ENCODE measurements at regions not wholly inside any gene's neighbourhood (a gene's known extent, or its start where the extent isn't known, plus 50 kb on each side); places are given as distances from the start of the nearest gene placed in this dataset.
"Not testable (repeated sequence)": the region's sequence is repeated elsewhere in the genome, so short reads cannot be mapped to it uniquely, and the experiment has no call there.

- DNase-seq (ENCODE audit: low read depth, low spot score): no peak
Measured at GRCh38 chr13:71303144-71303543, 563.9 kb downstream of the DACH1 start.

DNA sequence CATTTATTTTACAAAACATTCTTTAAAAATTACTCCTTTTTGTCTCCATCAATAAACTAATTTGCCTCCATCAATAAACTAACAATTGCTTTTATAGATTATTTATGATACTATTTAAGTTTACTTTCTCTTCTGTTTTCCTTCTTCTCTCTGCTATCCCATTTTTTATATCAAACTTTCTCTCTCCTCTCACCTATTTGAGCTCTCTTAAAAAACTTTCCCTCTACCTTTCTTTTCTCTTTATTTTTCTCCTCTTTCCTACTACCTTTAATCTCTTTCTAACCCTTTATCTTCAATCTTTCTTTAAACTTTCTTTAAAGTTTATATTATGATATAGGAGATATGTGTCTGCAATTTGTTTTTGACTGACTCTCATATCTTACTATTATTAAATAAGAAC lies 566.4 kb downstream of the DACH1 start:
- no peak for DNase-seq (ENCODE audit: low read depth, low spot score)

DNA sequence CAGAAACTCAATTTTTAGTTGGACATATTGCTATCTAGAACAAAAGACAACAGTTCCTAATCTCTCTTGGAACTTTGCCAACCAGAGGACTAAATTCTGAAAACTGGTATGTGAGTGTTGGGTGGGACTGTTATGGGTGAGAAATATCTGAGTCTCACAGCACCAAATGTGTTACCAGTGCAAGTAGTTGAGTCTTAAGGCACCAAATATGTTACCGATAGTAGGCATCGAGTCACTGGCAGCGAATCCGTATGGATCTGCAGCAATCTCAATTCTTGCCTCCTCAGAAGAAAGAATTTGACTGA lies 575.2 kb downstream of the DACH1 start:
- no peak for DNase-seq (ENCODE audit: low read depth, low spot score)

GRCh38 chr13:71290963-71291841 lies 575.8 kb downstream of the DACH1 start:
- peak; percentile 4 for DNase-seq (ENCODE audit: low read depth, low spot score)

GRCh38 chr13:71289980-71290379 lies 577.0 kb downstream of the DACH1 start:
- DNase-seq (ENCODE audit: low read depth, low spot score): not testable (repeated sequence)

GRCh38 chr13:71285700-71286099 lies 581.3 kb downstream of the DACH1 start:
- no peak for DNase-seq (ENCODE audit: low read depth, low spot score)

DNA sequence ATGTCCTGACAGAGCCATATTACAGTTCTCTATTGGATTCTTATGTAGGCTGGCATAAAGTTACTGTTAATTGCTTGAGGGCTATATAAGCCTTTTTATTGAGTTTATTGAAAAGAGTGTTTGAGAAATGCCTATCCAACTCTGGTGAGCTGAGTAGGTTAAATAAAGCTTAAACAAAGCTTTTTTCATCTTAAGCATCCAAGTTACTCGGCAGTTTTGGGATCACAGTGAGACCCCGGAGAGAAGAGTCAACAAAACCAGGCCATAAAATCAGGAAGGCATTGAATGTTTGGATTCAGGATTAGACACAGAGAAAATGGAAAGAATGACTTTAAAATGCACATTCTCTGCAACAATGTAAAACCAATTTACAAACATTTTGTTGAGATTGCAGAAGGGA lies 588.5 kb downstream of the DACH1 start:
- no peak for DNase-seq (ENCODE audit: low read depth, low spot score)

DNA sequence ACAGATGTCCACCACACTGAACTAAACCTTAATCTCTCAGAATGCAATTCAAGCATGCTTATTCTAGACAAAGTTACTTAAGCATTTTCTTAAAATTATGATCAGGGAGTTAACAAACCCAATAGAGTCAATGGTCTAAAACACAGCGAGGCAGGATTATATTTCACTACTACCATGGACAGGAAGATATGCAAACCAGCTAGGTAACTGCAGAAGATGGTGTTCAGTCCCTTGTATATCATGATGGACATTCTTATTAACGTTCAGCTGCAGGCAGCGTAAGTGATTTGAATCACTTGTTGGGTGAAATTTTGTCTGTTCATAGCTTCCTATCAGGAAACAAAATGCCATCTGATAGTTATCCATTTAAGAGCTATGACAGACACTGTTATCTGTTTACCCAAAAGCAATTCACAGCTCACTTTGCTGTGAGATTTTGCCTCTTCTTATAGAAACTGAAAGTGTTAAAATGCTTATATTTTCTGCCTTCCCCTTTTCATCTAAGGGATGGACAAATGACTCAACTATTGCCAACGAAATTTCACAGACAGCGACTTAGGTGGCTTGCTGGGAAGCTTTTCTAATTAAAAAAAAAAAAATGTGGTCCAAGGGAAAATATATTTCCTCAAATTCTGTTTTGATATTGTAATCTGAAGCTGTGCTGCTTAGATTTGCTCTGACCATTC lies 591.9 kb downstream of the DACH1 start:
- DNase-seq (ENCODE audit: low read depth, low spot score): no peak

DNA sequence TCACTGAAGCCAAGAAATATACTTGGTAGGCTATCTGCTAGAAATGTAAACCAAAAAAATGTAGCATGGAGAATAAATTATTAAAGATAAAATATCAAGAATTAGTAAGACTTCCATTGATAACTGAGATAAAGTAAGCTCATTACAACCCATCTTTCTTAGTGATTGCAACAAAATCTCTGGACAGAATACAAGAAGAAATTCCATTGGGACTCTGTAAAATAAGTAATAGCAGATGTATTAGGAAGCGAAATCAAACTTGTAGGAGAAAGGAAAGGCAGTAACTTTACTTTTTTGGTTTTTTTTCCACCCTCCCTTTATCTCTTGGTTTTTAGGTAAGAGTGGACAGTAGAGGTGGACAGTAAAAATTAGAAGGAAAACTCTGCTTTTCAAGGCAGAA lies 605.7 kb downstream of the DACH1 start:
- DNase-seq (ENCODE audit: low read depth, low spot score): no peak

- DNase-seq (ENCODE audit: low read depth, low spot score): no peak
Measured at GRCh38 chr13:71260246-71260645, 606.8 kb downstream of the DACH1 start.

GRCh38 chr13:71255633-71256032 lies 611.4 kb downstream of the DACH1 start:
- no peak for DNase-seq (ENCODE audit: low read depth, low spot score)

GRCh38 chr13:71254384-71254783 lies 612.6 kb downstream of the DACH1 start:
- no peak for DNase-seq (ENCODE audit: low read depth, low spot score)

DNA sequence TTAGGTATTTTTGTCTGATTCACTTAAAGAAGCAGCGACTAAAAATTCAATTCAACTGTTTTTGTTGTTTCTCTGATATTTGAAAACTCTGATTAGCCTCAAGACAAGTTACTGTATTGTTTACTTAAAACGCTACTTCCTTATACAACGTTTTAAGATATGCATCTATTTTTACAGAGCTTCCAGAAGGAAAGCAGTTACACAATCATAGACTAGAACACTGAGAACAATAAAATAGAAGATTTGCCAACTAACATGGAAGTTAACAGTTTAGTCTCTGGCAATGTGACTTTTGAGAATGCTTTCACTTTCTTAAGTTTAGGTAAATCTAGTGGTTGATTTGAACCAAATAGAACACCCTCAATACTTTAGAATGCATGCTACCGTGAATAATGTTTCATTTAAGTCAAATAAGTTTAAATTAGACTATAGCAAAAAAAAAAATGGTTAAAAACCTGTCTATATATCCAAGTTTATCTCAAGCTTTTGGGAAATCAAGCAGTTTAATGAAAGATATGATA lies 614.8 kb downstream of the DACH1 start:
- DNase-seq (ENCODE audit: low read depth, low spot score): no peak

- DNase-seq (ENCODE audit: low read depth, low spot score): no peak
Measured at GRCh38 chr13:71251292-71251951, 615.6 kb downstream of the DACH1 start.

GRCh38 chr13:71249011-71249410 lies 618.0 kb downstream of the DACH1 start:
- DNase-seq (ENCODE audit: low read depth, low spot score): no peak

- DNase-seq (ENCODE audit: low read depth, low spot score): no peak
Measured at GRCh38 chr13:71244161-71244560, 622.8 kb downstream of the DACH1 start.

GRCh38 chr13:71242201-71242600 lies 624.8 kb downstream of the DACH1 start:
- DNase-seq (ENCODE audit: low read depth, low spot score): no peak

DNA sequence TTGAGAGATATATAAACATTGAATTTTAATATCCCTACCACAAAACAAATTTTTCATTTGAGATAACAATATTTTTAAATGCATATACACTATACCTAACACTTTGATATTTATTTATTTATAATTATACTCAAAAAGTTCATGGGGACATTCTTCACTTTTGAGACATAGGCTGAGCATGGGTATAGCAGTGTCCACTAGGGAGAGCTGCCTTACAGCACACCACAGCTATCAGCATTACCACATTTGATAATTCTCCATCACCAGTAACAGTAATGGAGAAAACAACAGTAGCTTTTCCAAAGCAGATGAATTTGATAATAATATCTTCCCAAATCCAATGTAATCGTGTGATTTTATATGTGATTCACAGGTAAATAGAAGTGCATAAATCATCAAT lies 626.1 kb downstream of the DACH1 start:
- no peak for DNase-seq (ENCODE audit: low read depth, low spot score)

DNA sequence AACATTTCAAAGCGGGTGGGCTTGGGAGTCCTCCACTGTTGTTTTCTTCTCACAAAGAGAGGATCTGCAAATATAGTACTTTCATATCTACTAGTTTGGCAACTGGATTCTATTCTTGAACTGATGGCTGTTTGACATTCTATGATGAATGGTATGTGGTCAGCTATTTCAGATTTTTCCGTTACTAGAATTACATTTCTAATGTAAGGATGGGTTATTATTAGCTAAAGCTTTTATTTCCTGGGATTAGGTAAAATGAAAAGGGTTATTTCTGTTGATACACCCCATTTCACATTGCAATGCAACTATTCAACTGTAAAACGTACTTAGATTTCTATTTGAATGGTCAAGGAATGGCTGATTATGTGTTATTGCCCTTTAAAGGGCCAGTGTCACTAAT lies 629.7 kb downstream of the DACH1 start:
- no peak for DNase-seq (ENCODE audit: low read depth, low spot score)

DNA sequence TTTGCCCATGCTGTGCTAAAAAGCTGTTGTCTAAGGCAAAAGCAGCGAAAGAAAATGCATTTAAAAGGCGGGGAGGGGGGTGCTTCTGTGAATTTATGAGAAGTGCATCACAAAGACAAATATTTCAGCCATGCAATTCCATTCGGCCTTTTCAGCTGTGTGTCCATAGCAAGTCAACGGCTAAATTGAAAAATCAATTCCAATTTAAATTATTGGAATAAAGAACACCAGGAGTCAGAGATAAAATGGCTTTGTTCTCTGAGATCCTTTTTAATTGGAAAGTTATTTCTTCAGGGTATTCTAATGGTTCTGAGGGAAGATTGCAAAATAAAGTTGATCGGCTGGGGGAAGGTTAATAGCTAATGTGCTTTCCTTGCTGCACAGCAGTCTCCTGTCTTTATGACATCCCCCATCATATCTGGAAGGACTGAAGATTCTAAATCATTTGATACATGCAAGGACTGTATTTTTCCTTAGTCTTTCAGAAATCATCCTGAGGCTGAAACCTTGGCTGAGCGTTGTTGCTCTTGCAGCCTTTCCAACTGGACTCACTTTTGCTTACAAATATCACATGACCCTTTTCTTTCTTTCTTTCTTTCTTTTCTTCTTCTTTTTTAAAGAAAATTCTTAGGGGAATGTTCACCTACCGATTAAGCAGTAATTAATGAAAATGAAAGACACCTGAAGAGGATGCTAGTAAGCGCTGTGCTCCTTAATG lies 647.1 kb downstream of the DACH1 start:
- no peak for DNase-seq (ENCODE audit: low read depth, low spot score)

GRCh38 chr13:71218960-71219359 lies 648.0 kb downstream of the DACH1 start:
- DNase-seq (ENCODE audit: low read depth, low spot score): no peak

GRCh38 chr13:71217827-71218226 lies 649.2 kb downstream of the DACH1 start:
- no peak for DNase-seq (ENCODE audit: low read depth, low spot score)
